GM23248 (cell line): ENCODE measurements at regions not wholly inside any gene's neighbourhood (a gene's known extent, or its start where the extent isn't known, plus 50 kb on each side); places are given as distances from the start of the nearest gene placed in this dataset.

Experiments
- EZH2 ChIP-seq: fragments of 200-600 bp; sonication (generic); IDR thresholded peaks from 2 replicates; pipeline ENCODE4 v1.6.1; 2018; ENCODE audit warnings: antibody characterized with exemption, mild to moderate bottlenecking; ENCODE audit not compliant: insufficient read depth, poor library complexity, severe bottlenecking
- EZH2phosphoT487 ChIP-seq: fragments of 200-600 bp; sonication (generic); IDR thresholded peaks from 2 replicates; pipeline ENCODE4 v1.6.1; 2018; ENCODE audit warnings: antibody characterized with exemption, moderate library complexity, mild to moderate bottlenecking, low read depth; ENCODE audit not compliant: insufficient read depth

DNA sequence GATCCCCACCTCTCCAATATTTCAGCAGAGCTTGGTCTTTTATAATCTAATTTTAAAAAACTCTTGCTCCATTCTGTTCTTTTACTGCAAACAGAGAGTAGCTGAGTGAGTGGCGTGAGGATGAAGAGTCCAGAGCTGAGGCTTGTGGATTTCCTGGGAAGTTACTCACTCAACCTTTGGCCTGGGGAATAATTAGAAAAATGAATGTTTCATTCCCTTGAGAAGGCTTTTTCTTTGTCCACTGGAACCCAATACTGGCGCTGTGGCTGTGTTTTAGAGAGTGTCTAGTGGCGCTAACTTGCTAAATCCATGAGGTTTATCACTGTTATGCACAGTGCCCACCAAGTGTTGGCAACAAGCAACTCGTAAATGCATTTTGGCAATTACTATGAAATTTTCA is 251.5 kb downstream of the HIVEP2 start:
- TF ChIP-seq EZH2 (no peak), EZH2phosphoT487 (no peak)
